ENCODE measurements at regions not wholly inside any gene's neighbourhood (a gene's known extent, or its start where the extent isn't known, plus 50 kb on each side); places are given as distances from the start of the nearest gene placed in this dataset.

- TF ChIP-seq CTCF (IDR thresholded peaks at IDR 0.05), result no peak
- Histone ChIP-seq H3K27ac (ENCODE audit: low read length) (no peak overlapping the region), H3K4me1 (ENCODE audit: control insufficient read depth, insufficient read depth, low read length) (no peaks in the 10 kb centered on the region), H3K36me3 (ENCODE audit: control insufficient read depth, insufficient read depth, low read length) (no peaks in the 10 kb centered on the region), H3K4me3 (ENCODE audit: low read length) (no peak overlapping the region), H3K9me3 (ENCODE audit: control insufficient read depth, insufficient read depth, low read length) (peaks cover under 1% of the 10 kb centered on the region), H3K27me3 (ENCODE audit: control insufficient read depth, insufficient read depth, low read length) (no peaks in the 10 kb centered on the region)
- peaks cover 7% of the 10 kb centered on the region for H3K36me3 Mint-ChIP-seq
- no peaks in the 10 kb centered on the region for H3K9me3 Mint-ChIP-seq
- no peak for ATAC-seq
- no peak overlapping the region for H3K4me3 Mint-ChIP-seq
- H3K27me3 Mint-ChIP-seq (ENCODE audit: low read depth in 2 of 2), result no peaks in the 10 kb centered on the region
- no peak for DNase-seq
- H3K27ac Mint-ChIP-seq, result no peak overlapping the region
- H3K4me1 Mint-ChIP-seq, result peaks cover 8 to 12% of the 10 kb centered on the region in 2 donors
- intact Hi-C loops (cut with micrococcal nuclease), result no loop called here
Observed at GRCh38 chr14:52202151-52202550, 65.3 kb upstream of the PTGDR start.

GRCh38 chr14:52190337-52190931 lies 77.1 kb upstream of the PTGDR start:
- Histone ChIP-seq H3K4me3 (ENCODE audit: low read length) (no peak overlapping the region), H3K27ac (ENCODE audit: low read length) (no peak overlapping the region), H3K9me3 (ENCODE audit: control insufficient read depth, insufficient read depth, low read length) (peaks cover 7% of the 10 kb centered on the region), H3K36me3 (ENCODE audit: control insufficient read depth, insufficient read depth, low read length) (no peaks in the 10 kb centered on the region), H3K4me1 (ENCODE audit: control insufficient read depth, insufficient read depth, low read length) (peaks cover 10% of the 10 kb centered on the region), H3K27me3 (ENCODE audit: control insufficient read depth, insufficient read depth, low read length) (no peaks in the 10 kb centered on the region)
- no peak for TF ChIP-seq CTCF (IDR thresholded peaks at IDR 0.05)
- Mint-ChIP-seq H3K9me3 (peaks cover 3% of the 10 kb centered on the region in 2 donors), H3K27me3 (ENCODE audit: low read depth in 2 of 2) (no peaks in the 10 kb centered on the region), H3K36me3 (peaks cover 6% of the 10 kb centered on the region), H3K4me1 (peaks cover 21 to 26% of the 10 kb centered on the region in 2 donors), H3K27ac (no peak overlapping the region), H3K4me3 (no peak overlapping the region)
- ATAC-seq, result no peak
- DNase-seq, result no peak
- intact Hi-C loops (cut with micrococcal nuclease), result no loop called here
- WGBS (ENCODE audit: insufficient coverage), result 100% methylated on average over 2 of the region's 4 CpGs

- H3K36me3 Mint-ChIP-seq, result no peaks in the 10 kb centered on the region
- no peaks in the 10 kb centered on the region for H3K9me3 ChIP-seq (ENCODE audit: control insufficient read depth, insufficient read depth, low read length)
- DNase-seq (no peak), ATAC-seq (no peak)
- no peaks in the 10 kb centered on the region for H3K36me3 ChIP-seq (ENCODE audit: control insufficient read depth, insufficient read depth, low read length)
- H3K4me3 Mint-ChIP-seq, result no peak overlapping the region
- no peak overlapping the region for H3K27ac ChIP-seq (ENCODE audit: low read length)
- peaks cover 27 to 31% of the 10 kb centered on the region in 2 donors for H3K4me1 Mint-ChIP-seq
- WGBS (ENCODE audit: insufficient coverage), result 73% methylated on average over 3 of the region's 4 CpGs
- intact Hi-C loops (cut with micrococcal nuclease), result no loop called here
- no peaks in the 10 kb centered on the region for H3K27me3 Mint-ChIP-seq (ENCODE audit: low read depth in 2 of 2)
- no peaks in the 10 kb centered on the region for H3K9me3 Mint-ChIP-seq
- no peak overlapping the region for H3K27ac Mint-ChIP-seq
- TF ChIP-seq CTCF (IDR thresholded peaks at IDR 0.05), result no peak
- H3K4me3 ChIP-seq (ENCODE audit: low read length), result no peak overlapping the region
- H3K4me1 ChIP-seq (ENCODE audit: control insufficient read depth, insufficient read depth, low read length), result peaks cover 10% of the 10 kb centered on the region
- no peaks in the 10 kb centered on the region for H3K27me3 ChIP-seq (ENCODE audit: control insufficient read depth, insufficient read depth, low read length)
Observed at GRCh38 chr14:52189325-52189724, 78.2 kb upstream of the PTGDR start.

- Mint-ChIP-seq H3K4me1 (peaks cover 30 to 37% of the 10 kb centered on the region in 2 donors), H3K27me3 (ENCODE audit: low read depth in 2 of 2) (no peaks in the 10 kb centered on the region), H3K36me3 (peaks cover 2% of the 10 kb centered on the region), H3K27ac (no peak overlapping the region), H3K9me3 (no peaks in the 10 kb centered on the region), H3K4me3 (no peak overlapping the region)
- intact Hi-C loops (cut with micrococcal nuclease), result no loop called here
- H3K4me1 ChIP-seq (ENCODE audit: control insufficient read depth, insufficient read depth, low read length), result peaks cover 10% of the 10 kb centered on the region
- no peaks in the 10 kb centered on the region for H3K9me3 ChIP-seq (ENCODE audit: control insufficient read depth, insufficient read depth, low read length)
- no peak for TF ChIP-seq CTCF (IDR thresholded peaks at IDR 0.05)
- no peak overlapping the region for H3K4me3 ChIP-seq (ENCODE audit: low read length)
- DNase-seq (no peak), ATAC-seq (no peak)
- no peaks in the 10 kb centered on the region for H3K27me3 ChIP-seq (ENCODE audit: control insufficient read depth, insufficient read depth, low read length)
- no peaks in the 10 kb centered on the region for H3K36me3 ChIP-seq (ENCODE audit: control insufficient read depth, insufficient read depth, low read length)
- H3K27ac ChIP-seq (ENCODE audit: low read length), result no peak overlapping the region
Observed at GRCh38 chr14:52188381-52188780, 79.1 kb upstream of the PTGDR start.
